HG03103 (cell line): ENCODE measurements at regions not wholly inside any gene's neighbourhood (a gene's known extent, or its start where the extent isn't known, plus 50 kb on each side); places are given as distances from the start of the nearest gene placed in this dataset.
"Not testable (repeated sequence)": the region's sequence is repeated elsewhere in the genome, so short reads cannot be mapped to it uniquely, and the experiment has no call there.

Experiments
- ATAC-seq: cut with Tn5 transposase; IDR thresholded peaks from one replicate; pipeline ENCODE4 v1.9.1; 2021; ENCODE audit warnings: low read depth; ENCODE audit not compliant: unreplicated experiment

GRCh38 chr2:39568561-39569006, 97.1 kb upstream of the TMEM178A start:
- no peak for ATAC-seq

GRCh38 chr2:39570130-39570555, 95.6 kb upstream of the TMEM178A start:
- ATAC-seq = no peak

GRCh38 chr2:39570614-39571013, 95.1 kb upstream of the TMEM178A start:
- no peak for ATAC-seq

GRCh38 chr2:39571111-39571731, 94.5 kb upstream of the TMEM178A start:
- ATAC-seq = no peak

DNA sequence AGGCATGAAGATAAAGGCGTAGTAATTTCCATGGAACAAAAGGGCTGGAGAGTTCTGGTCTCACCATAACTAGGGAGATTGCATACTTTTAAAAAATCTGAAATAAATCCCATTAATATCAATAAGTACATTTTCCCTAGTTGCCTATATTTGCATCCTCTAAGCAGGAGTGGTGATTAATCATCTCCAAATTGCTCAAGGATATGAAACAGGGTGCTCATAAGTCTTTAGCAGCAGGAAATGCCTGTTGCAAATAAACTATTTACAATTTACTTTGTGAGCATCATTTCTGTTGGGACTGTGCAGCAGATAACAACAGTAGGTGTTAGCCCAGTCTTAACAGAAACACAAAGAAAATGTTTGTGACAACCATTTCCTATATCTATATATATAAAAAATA, 92.4 kb upstream of the TMEM178A start:
- ATAC-seq = no peak

DNA sequence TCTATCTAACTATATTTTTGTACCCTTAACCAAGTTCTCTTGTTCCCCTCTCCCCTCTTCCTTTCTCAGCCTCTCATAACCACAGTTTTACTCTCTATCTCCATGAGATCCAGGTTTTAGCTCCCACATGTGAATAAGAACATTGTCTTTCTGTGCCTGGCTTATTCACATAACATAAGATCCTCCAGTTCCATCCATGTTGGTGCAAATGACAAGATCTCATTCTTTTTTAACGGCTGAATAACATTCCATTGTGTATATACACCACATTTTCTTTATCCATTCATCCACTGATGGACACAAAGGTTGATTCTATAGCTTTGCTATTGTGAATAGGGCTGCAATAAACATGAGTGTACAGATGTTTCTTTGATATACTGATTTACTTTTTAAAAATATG, 83.9 kb upstream of the TMEM178A start:
- no peak for ATAC-seq

- no peak for ATAC-seq
These were observed 82.5 kb upstream of the TMEM178A start for GRCh38 chr2:39583213-39583612.

DNA sequence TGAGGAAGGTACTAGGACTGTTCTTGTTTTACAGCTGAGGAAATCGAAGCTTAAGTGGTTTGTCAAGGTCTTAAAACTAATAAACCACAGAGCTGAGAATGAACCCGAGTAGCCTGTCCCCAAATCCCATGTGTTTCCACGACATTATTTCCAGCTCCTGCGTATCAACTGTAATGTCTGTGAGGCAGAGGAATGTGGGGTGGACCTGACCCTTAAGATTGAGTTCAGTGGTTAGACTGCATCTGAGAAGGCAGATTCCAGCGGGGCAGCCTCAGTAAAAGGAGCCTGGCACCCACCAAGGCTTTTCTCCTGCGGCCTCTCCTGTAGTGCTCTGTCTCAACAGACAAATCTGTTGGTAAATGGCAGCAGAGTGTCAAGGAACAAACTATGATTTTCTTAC, 81.9 kb upstream of the TMEM178A start:
- no peak for ATAC-seq

- ATAC-seq = no peak
These were observed 81.3 kb upstream of the TMEM178A start for GRCh38 chr2:39584283-39584965.

- not testable (repeated sequence) for ATAC-seq
These were observed 80.2 kb upstream of the TMEM178A start for GRCh38 chr2:39585531-39585930.

DNA sequence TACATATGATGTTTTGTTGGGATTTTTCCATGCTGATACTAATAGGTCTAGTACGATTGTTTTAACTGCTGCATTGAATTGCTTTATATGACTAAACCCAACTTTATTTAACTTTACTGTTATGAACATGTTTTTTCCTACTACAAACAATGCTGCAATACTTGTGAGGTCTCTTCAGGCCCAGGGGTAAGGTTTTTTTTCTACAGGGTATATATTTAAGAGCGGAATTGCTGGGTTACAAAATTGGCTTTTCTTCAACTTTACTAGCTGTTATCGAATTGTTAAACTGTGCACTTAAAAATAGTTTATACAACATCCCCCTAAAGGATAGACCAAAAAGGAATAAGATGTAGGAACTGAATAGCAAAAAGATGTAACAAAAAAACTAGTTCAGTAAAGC, 78.5 kb upstream of the TMEM178A start:
- no peak for ATAC-seq

GRCh38 chr2:39587641-39588040, 78.1 kb upstream of the TMEM178A start:
- ATAC-seq = no peak

GRCh38 chr2:39593439-39594393, 72.0 kb upstream of the TMEM178A start:
- no peak for ATAC-seq

DNA sequence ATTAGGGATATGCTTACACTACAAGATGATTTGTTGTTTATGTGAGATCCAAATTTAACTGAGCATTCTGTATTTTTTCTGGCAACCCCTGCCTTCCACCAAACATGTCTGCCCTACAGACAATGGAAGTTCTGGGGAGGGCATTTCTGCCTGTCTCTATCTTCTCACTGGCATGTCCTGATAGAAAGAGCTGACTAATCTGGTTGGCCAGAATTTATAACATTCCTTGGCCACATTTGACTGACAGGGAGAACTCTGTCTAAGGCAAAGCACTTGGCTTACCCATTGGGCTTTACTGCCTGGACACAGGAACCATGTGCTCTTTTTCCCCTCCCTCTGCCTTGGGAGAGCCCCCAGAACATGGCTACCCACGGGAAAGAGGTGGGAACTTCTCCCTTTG, 70.6 kb upstream of the TMEM178A start:
- no peak for ATAC-seq

- ATAC-seq = no peak
These were observed 68.4 kb upstream of the TMEM178A start for GRCh38 chr2:39597314-39597713.

DNA sequence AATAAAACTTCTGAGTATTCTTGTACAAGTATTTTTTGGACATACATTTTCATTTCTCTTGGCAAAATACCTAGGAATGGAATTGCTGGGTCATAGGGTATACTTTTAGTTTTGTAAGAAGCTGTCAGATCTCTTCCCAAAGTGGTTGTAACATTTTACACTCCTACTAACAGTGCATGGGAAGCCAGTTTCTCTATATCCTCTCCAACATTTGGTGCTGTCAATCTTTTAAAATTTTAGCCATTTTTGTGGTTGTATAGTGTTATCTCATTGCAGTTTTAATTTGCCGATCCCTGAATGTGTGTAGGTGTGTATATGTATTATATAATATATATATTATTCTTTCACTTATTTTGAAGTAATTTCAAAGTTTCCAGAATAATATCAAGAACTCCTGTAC, 63.1 kb upstream of the TMEM178A start:
- no peak for ATAC-seq

- no peak for ATAC-seq
These were observed 62.3 kb upstream of the TMEM178A start for GRCh38 chr2:39603436-39603835.

DNA sequence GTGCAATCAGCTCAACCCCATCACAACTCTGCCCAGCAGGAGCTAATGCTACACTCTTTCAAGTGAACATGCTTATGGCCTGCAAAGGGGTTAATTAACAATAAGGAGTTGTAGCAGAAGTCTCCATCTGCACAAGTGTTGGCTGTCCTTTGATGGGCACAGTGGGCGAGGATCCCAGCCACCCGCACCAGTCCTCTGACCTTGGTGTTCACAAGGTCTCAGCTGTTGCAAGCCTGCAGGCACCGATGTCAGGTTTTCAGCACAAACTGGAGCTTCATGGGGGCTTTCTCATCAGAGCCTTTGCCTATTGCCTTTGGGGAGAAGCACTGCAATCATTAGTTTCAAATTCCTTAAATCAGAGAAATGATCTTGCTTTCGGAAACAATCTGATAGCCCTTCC, 60.9 kb upstream of the TMEM178A start:
- ATAC-seq = no peak

DNA sequence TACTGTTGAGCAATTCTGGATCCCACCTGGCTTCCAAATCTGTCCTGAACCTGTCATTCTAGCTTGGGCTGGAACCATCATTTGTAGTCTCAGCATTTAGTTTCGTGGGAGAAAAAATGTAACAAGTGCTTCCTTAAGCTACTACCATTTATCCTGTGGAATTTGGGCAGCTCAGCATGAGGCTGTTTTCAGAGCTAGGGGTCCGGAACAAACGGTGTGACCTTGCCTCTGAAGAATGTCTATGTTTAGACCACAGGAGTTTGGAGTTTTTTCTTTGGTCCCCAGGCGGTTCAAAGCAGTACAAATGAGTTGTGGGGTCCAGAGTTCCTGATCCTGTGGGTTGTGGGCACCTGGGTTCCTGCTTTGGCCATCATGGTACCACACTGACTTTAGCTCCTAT, 59.1 kb upstream of the TMEM178A start:
- ATAC-seq = no peak

- ATAC-seq = no peak
These were observed 58.0 kb upstream of the TMEM178A start for GRCh38 chr2:39607538-39608262.

- no peak for ATAC-seq
These were observed 57.5 kb upstream of the TMEM178A start for GRCh38 chr2:39608263-39608575.
